Parathyroid adenoma (tissue), 2 donors: ENCODE measurements at regions not wholly inside any gene's neighbourhood (a gene's known extent, or its start where the extent isn't known, plus 50 kb on each side); places are given as distances from the start of the nearest gene placed in this dataset.

ENCODE experiments used
- H2AFZ ChIP-seq: fragments of 300-600 bp; sonication (generic); one replicate; pipeline ENCODE4 v1.7.0; 2017; ENCODE audit warnings: antibody characterized with exemption, mild to moderate bottlenecking
- H3K27ac ChIP-seq: fragments of 300-600 bp; sonication (generic); one replicate; pipeline ENCODE4 v1.7.0; 2017
- H3K27me3 ChIP-seq: fragments of 300-600 bp; sonication (generic); one replicate; pipeline ENCODE4 v1.7.0; 2017; ENCODE audit warnings: low read length; ENCODE audit not compliant: control insufficient read depth, insufficient read depth
- H3K36me3 ChIP-seq: fragments of 300-600 bp; sonication (generic); one replicate; pipeline ENCODE4 v1.7.0; 2017; ENCODE audit warnings: low read length; ENCODE audit not compliant: control insufficient read depth, insufficient read depth
- H3K4me1 ChIP-seq: fragments of 300-600 bp; sonication (generic); one replicate; pipeline ENCODE4 v1.7.0; 2017; ENCODE audit warnings: control low read depth
- H3K4me2 ChIP-seq: fragments of 300-600 bp; sonication (generic); one replicate; pipeline ENCODE4 v1.7.0; 2017; ENCODE audit warnings: low read length
- H3K4me3 ChIP-seq: fragments of 300-600 bp; sonication (generic); one replicate; pipeline ENCODE4 v1.7.0; 2017; ENCODE audit warnings: low read depth, low read length
- H3K79me2 ChIP-seq: fragments of 300-600 bp; sonication (generic); one replicate; pipeline ENCODE4 v1.7.0; 2017; ENCODE audit warnings: control low read depth
- H3K9ac ChIP-seq: fragments of 300-600 bp; sonication (generic); one replicate; pipeline ENCODE4 v1.7.0; 2017; ENCODE audit warnings: mild to moderate bottlenecking
- H3K9me3 ChIP-seq: fragments of 300-600 bp; sonication (generic); one replicate; pipeline ENCODE4 v1.7.0; 2017; ENCODE audit warnings: low read length; ENCODE audit not compliant: control insufficient read depth
- CTCF ChIP-seq: fragments of 300-600 bp; sonication (generic); IDR thresholded peaks from one replicate; pipeline ENCODE4 v1.7.0; 2017; ENCODE audit warnings: antibody characterized with exemption, mild to moderate bottlenecking
- donor health status: primary hyperparathyroidism.

- no peak overlapping the region for H3K27ac ChIP-seq
- TF ChIP-seq CTCF, result no peak
- no peak overlapping the region for H3K4me2 ChIP-seq
- no peaks in the 10 kb centered on the region for H3K36me3 ChIP-seq
- no peak overlapping the region for H3K4me3 ChIP-seq
- H2AFZ ChIP-seq, result no peak overlapping the region
- no peaks in the 10 kb centered on the region for H3K27me3 ChIP-seq
- peaks cover 4% of the 10 kb centered on the region for H3K4me1 ChIP-seq
- no peaks in the 10 kb centered on the region for H3K79me2 ChIP-seq
- no peak overlapping the region for H3K9ac ChIP-seq
- no peaks in the 10 kb centered on the region for H3K9me3 ChIP-seq
Measured at GRCh38 chr18:10119991-10120390, 206.2 kb downstream of the VAPA start.

GRCh38 chr18:10120622-10121021 is 206.8 kb downstream of the VAPA start:
- H2AFZ ChIP-seq, result no peak overlapping the region
- H3K4me1 ChIP-seq, result peaks cover 4% of the 10 kb centered on the region
- H3K4me2 ChIP-seq, result no peak overlapping the region
- H3K4me3 ChIP-seq, result no peak overlapping the region
- no peaks in the 10 kb centered on the region for H3K79me2 ChIP-seq
- no peak overlapping the region for H3K9ac ChIP-seq
- H3K27me3 ChIP-seq, result no peaks in the 10 kb centered on the region
- H3K27ac ChIP-seq, result no peak overlapping the region
- H3K9me3 ChIP-seq, result no peaks in the 10 kb centered on the region
- TF ChIP-seq CTCF, result no peak
- no peaks in the 10 kb centered on the region for H3K36me3 ChIP-seq

- no peaks in the 10 kb centered on the region for H3K27me3 ChIP-seq
- no peaks in the 10 kb centered on the region for H3K79me2 ChIP-seq
- peaks cover 4% of the 10 kb centered on the region for H3K4me1 ChIP-seq
- no peak overlapping the region for H3K9ac ChIP-seq
- no peak overlapping the region for H3K27ac ChIP-seq
- TF ChIP-seq CTCF, result no peak
- H3K4me2 ChIP-seq, result no peak overlapping the region
- H2AFZ ChIP-seq, result no peak overlapping the region
- no peak overlapping the region for H3K4me3 ChIP-seq
- H3K36me3 ChIP-seq, result no peaks in the 10 kb centered on the region
- no peaks in the 10 kb centered on the region for H3K9me3 ChIP-seq
Measured at GRCh38 chr18:10121028-10121427, 207.2 kb downstream of the VAPA start.

GRCh38 chr18:10121786-10122515 is 208.1 kb downstream of the VAPA start:
- Histone ChIP-seq H3K9ac (no peak overlapping the region), H3K36me3 (no peaks in the 10 kb centered on the region), H3K4me2 (peak overlapping the region; percentile 10), H3K79me2 (no peaks in the 10 kb centered on the region), H3K4me3 (no peak overlapping the region), H2AFZ (peak overlapping the region; percentile 20), H3K9me3 (no peaks in the 10 kb centered on the region), H3K27me3 (no peaks in the 10 kb centered on the region), H3K27ac (no peak overlapping the region), H3K4me1 (peaks cover 4% of the 10 kb centered on the region)
- no peak for TF ChIP-seq CTCF
